WTC11 (cell line): ENCODE measurements at regions not wholly inside any gene's neighbourhood (a gene's known extent, or its start where the extent isn't known, plus 50 kb on each side); places are given as distances from the start of the nearest gene placed in this dataset.

Experiments
- ATAC-seq: fragments of 200-7000 bp; cut with Tn5 transposase; 2 replicates; pipeline ENCODE4 v1.10.0; 2021; ENCODE audit warnings: mild to moderate bottlenecking, moderate library complexity
- CTCF ChIA-PET: fragments of 300-600 bp; sonication (Branson Sonifier 250); formaldehyde crosslinking; loops from one replicate; lab custom pipeline; 2021; ENCODE audit warnings: antibody characterized with exemption; lab: Charles Lee
- POLR2A ChIA-PET: fragments of 350-600 bp; sonication (Branson Sonifier 250); formaldehyde crosslinking; loops from one replicate; lab custom pipeline; 2021; ENCODE audit warnings: antibody characterized with exemption; lab: Charles Lee
- DNase-seq: peaks from one replicate; pipeline ENCODE4 v3.0.0; 2021; ENCODE audit warnings: low spot score
- H3K27ac Mint-ChIP-seq: 2 replicates; pipeline ENCODE4 v1.8.0; 2021; ENCODE audit warnings: mixed read lengths
- H3K27me3 Mint-ChIP-seq: 2 replicates; pipeline ENCODE4 v1.8.0; 2021; ENCODE audit warnings: low read depth, mild to moderate bottlenecking, moderate library complexity, mixed read lengths
- H3K36me3 Mint-ChIP-seq: 2 replicates; pipeline ENCODE4 v1.8.0; 2021; ENCODE audit warnings: mixed read lengths
- H3K4me1 Mint-ChIP-seq: 2 replicates; pipeline ENCODE4 v1.8.0; 2022; ENCODE audit warnings: mixed read lengths
- H3K4me3 Mint-ChIP-seq: 2 replicates; pipeline ENCODE4 v1.8.0; 2021; ENCODE audit warnings: mild to moderate bottlenecking, moderate library complexity, mixed read lengths
- H3K9me3 Mint-ChIP-seq: 2 replicates; pipeline ENCODE4 v1.8.0; 2021; ENCODE audit warnings: mixed read lengths
- AFF4 ChIP-seq: sonication (generic); formaldehyde crosslinking; IDR thresholded peaks from 2 replicates; pipeline ENCODE4 v1.8.1; 2023; ENCODE audit warnings: mild to moderate bottlenecking, missing genetic modification reagents, borderline replicate concordance
- AR ChIP-seq: fragments of 250-450 bp; sonication (Bioruptor Pico); IDR thresholded peaks from 2 replicates; pipeline ENCODE4 v1.9.0; 2021; ENCODE audit warnings: mild to moderate bottlenecking
- EMX1 ChIP-seq: fragments of 250-450 bp; sonication (Bioruptor Pico); IDR thresholded peaks from 2 replicates; pipeline ENCODE4 v1.8.0; 2021; ENCODE audit warnings: mild to moderate bottlenecking
- GTF2I ChIP-seq: fragments of 250-450 bp; sonication (Bioruptor Pico); conservative IDR thresholded peaks from 2 replicates; pipeline ENCODE4 v1.4.0; 2021; ENCODE audit warnings: mild to moderate bottlenecking
- MYBL2 ChIP-seq: sonication (generic); formaldehyde crosslinking; IDR thresholded peaks from 2 replicates; pipeline ENCODE4 v1.8.1; 2023; ENCODE audit warnings: mild to moderate bottlenecking, moderate library complexity, missing genetic modification reagents
- NFE2L1 ChIP-seq: sonication (generic); formaldehyde crosslinking; IDR thresholded peaks from 2 replicates; pipeline ENCODE4 v1.8.1; 2023; ENCODE audit warnings: missing genetic modification reagents
- NR2C2 ChIP-seq: sonication (generic); formaldehyde crosslinking; IDR thresholded peaks from 2 replicates; pipeline ENCODE4 v1.8.0; 2022; ENCODE audit warnings: mild to moderate bottlenecking, missing genetic modification reagents
- SOX15 ChIP-seq: fragments of 250-450 bp; sonication (Bioruptor Pico); IDR thresholded peaks from 2 replicates; pipeline ENCODE4 v1.9.0; 2021; ENCODE audit warnings: mild to moderate bottlenecking
- SP1 ChIP-seq: sonication (generic); formaldehyde crosslinking; conservative IDR thresholded peaks from 2 replicates; pipeline ENCODE4 v1.8.1; 2022; ENCODE audit warnings: missing genetic modification reagents
- TCF7 ChIP-seq: sonication (generic); formaldehyde crosslinking; IDR thresholded peaks from 2 replicates; pipeline ENCODE4 v1.8.0; 2022; ENCODE audit warnings: mild to moderate bottlenecking, low read depth, missing genetic modification reagents, moderate library complexity
- ZNF396 ChIP-seq: fragments of 250-450 bp; sonication (Bioruptor Pico); IDR thresholded peaks from 2 replicates; pipeline ENCODE4 v1.8.0; 2021; ENCODE audit warnings: mild to moderate bottlenecking, moderate library complexity, borderline replicate concordance
- TF ChIP-seq, protein P1 (sequence below): fragments of 250-450 bp; sonication (Bioruptor Pico); conservative IDR thresholded peaks from 2 replicates; pipeline ENCODE4 v1.9.0; 2021; ENCODE audit warnings: mild to moderate bottlenecking
- TF ChIP-seq, protein P2 (sequence below): fragments of 250-450 bp; sonication (Bioruptor Pico); IDR thresholded peaks from 2 replicates; pipeline ENCODE4 v1.9.0; 2021; ENCODE audit warnings: moderate library complexity, mild to moderate bottlenecking, inconsistent platforms, borderline replicate concordance
- TF ChIP-seq, protein P3 (sequence below): fragments of 250-450 bp; sonication (Bioruptor Pico); IDR thresholded peaks from 2 replicates; pipeline ENCODE4 v2.1.2; 2022; ENCODE audit warnings: mild to moderate bottlenecking, moderate library complexity
- TF ChIP-seq, protein P4 (sequence below): sonication (generic); formaldehyde crosslinking; IDR thresholded peaks from 2 replicates; pipeline ENCODE4 v1.8.0; 2023; ENCODE audit warnings: missing genetic modification reagents, mild to moderate bottlenecking, borderline replicate concordance
- TF ChIP-seq, protein P5 (sequence below): fragments of 250-450 bp; sonication (Bioruptor Pico); IDR thresholded peaks from 2 replicates; pipeline ENCODE4 v1.9.0; 2021; ENCODE audit warnings: mild to moderate bottlenecking, borderline replicate concordance

DNA sequence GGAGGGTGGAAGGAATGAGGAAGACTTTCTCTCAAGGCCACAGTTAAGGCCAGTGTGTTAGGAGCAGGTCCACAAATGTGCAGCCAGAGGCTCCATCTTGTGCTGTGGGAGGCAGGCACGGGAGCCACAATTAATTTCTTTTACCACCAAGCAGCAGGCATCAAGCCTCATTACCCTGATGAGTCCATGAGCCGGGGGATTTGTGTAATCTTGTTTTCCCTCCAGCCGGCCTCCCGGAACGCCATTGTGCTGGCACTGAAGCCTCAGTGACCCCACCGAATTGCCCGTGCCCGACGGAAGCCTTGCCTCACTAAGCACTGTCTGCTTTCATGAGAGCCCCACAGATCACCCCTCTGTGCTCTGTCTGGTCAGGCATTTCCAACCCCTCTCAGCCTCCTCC is 154.7 kb upstream of the STX18 start (continued):
- TF ChIP-seq NR2C2 (CRISPR knock-in tag) (no peak), GTF2I (CRISPR knock-in tag) (no peak), SOX15 (CRISPR knock-in tag) (no peak), MYBL2 (CRISPR knock-in tag) (no peak), AFF4 (no peak), ZNF396 (CRISPR knock-in tag) (no peak), EMX1 (no peak)

DNA sequence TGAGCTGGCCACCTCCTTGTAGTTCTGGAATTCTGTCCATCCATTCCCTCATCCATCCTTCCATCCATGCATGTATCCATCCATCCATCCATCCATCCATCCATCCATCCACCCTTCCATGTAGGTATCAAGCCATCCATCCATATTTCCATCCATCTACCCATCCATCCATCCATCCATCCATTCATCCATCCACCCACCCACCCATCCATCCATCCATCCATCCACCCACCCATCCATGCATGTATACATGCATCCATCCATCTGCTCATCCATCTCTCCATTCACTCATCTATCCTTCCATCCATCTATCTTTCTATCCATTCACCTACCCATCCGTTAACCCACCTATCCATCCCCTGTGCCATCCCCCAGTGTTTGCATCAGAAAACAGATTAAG is 153.6 kb upstream of the STX18 start:
- Mint-ChIP-seq H3K27me3 (peaks cover 3% of the 10 kb centered on the region; the same call in 1 of the 2 replicates), H3K4me1 (peaks cover 18% of the 10 kb centered on the region), H3K4me3 (no peak overlapping the region), H3K9me3 (no peaks in the 10 kb centered on the region), H3K36me3 (peaks cover 7% of the 10 kb centered on the region), H3K27ac (no peak overlapping the region)
- ATAC-seq (no peak), DNase-seq (no peak)
- ChIA-PET CTCF (interaction anchor here (2.5 to 3.7 kb wide), 2 partner anchors 18 to 27 kb away, joined by 11 to 17 read pairs; no protein-coding TSS in a partner anchor), POLR2A (no interaction called here)
- TF ChIP-seq SP1 (CRISPR knock-in tag) (no peak), TCF7 (no peak), SOX15 (CRISPR knock-in tag) (no peak), NR2C2 (CRISPR knock-in tag) (no peak), NFE2L1 (CRISPR knock-in tag) (no peak), AR (CRISPR knock-in tag) (no peak), GTF2I (CRISPR knock-in tag) (no peak)
- TF ChIP-seq, protein P1, sequence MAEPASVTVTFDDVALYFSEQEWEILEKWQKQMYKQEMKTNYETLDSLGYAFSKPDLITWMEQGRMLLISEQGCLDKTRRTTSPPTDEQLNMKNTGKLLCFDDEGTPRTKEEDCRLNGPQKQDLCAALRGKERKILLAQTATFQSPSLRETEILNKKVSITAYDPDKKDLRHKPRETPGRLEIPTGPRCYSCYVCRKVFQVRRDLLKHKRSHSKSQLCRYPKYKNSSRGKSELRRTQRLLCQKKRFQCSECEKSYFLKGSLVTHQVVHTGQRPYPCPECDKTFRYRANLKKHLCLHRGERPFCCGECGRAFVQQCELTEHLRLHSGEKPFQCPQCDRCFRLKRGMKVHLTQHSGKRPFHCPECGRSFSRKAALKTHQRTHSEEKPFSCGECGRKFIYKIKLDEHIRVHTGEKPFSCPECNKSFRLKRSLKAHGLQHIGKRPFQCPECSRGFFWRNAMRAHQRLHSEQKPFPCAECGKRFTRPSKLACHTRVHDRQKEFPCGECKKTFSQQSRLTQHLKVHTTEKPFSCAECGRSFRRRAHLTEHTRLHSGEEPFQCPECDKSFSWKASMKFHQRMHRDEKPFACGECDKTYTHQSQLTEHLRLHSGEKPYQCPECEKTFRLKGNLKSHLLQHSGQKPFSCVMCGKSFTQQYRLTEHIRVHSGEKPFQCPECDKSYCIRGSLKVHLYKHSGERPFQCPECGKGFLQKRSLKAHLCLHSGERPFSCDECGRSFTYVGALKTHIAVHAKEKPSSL (CRISPR knock-in tag), result no peak
- TF ChIP-seq, protein P2, sequence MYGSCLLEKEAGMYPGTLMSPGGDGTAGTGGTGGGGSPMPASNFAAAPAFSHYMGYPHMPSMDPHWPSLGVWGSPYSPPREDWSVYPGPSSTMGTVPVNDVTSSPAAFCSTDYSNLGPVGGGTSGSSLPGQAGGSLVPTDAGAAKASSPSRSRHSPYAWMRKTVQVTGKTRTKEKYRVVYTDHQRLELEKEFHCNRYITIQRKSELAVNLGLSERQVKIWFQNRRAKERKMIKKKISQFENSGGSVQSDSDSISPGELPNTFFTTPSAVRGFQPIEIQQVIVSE (CRISPR knock-in tag), result no peak
- TF ChIP-seq, protein P3, sequence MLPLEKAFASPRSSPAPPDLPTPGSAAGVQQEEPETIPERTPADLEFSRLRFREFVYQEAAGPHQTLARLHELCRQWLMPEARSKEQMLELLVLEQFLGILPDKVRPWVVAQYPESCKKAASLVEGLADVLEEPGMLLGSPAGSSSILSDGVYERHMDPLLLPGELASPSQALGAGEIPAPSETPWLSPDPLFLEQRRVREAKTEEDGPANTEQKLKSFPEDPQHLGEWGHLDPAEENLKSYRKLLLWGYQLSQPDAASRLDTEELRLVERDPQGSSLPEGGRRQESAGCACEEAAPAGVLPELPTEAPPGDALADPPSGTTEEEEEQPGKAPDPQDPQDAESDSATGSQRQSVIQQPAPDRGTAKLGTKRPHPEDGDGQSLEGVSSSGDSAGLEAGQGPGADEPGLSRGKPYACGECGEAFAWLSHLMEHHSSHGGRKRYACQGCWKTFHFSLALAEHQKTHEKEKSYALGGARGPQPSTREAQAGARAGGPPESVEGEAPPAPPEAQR, result no peak
- TF ChIP-seq, protein P4, sequence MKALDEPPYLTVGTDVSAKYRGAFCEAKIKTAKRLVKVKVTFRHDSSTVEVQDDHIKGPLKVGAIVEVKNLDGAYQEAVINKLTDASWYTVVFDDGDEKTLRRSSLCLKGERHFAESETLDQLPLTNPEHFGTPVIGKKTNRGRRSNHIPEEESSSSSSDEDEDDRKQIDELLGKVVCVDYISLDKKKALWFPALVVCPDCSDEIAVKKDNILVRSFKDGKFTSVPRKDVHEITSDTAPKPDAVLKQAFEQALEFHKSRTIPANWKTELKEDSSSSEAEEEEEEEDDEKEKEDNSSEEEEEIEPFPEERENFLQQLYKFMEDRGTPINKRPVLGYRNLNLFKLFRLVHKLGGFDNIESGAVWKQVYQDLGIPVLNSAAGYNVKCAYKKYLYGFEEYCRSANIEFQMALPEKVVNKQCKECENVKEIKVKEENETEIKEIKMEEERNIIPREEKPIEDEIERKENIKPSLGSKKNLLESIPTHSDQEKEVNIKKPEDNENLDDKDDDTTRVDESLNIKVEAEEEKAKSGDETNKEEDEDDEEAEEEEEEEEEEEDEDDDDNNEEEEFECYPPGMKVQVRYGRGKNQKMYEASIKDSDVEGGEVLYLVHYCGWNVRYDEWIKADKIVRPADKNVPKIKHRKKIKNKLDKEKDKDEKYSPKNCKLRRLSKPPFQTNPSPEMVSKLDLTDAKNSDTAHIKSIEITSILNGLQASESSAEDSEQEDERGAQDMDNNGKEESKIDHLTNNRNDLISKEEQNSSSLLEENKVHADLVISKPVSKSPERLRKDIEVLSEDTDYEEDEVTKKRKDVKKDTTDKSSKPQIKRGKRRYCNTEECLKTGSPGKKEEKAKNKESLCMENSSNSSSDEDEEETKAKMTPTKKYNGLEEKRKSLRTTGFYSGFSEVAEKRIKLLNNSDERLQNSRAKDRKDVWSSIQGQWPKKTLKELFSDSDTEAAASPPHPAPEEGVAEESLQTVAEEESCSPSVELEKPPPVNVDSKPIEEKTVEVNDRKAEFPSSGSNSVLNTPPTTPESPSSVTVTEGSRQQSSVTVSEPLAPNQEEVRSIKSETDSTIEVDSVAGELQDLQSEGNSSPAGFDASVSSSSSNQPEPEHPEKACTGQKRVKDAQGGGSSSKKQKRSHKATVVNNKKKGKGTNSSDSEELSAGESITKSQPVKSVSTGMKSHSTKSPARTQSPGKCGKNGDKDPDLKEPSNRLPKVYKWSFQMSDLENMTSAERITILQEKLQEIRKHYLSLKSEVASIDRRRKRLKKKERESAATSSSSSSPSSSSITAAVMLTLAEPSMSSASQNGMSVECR (CRISPR knock-in tag), result no peak
- TF ChIP-seq, protein P5, sequence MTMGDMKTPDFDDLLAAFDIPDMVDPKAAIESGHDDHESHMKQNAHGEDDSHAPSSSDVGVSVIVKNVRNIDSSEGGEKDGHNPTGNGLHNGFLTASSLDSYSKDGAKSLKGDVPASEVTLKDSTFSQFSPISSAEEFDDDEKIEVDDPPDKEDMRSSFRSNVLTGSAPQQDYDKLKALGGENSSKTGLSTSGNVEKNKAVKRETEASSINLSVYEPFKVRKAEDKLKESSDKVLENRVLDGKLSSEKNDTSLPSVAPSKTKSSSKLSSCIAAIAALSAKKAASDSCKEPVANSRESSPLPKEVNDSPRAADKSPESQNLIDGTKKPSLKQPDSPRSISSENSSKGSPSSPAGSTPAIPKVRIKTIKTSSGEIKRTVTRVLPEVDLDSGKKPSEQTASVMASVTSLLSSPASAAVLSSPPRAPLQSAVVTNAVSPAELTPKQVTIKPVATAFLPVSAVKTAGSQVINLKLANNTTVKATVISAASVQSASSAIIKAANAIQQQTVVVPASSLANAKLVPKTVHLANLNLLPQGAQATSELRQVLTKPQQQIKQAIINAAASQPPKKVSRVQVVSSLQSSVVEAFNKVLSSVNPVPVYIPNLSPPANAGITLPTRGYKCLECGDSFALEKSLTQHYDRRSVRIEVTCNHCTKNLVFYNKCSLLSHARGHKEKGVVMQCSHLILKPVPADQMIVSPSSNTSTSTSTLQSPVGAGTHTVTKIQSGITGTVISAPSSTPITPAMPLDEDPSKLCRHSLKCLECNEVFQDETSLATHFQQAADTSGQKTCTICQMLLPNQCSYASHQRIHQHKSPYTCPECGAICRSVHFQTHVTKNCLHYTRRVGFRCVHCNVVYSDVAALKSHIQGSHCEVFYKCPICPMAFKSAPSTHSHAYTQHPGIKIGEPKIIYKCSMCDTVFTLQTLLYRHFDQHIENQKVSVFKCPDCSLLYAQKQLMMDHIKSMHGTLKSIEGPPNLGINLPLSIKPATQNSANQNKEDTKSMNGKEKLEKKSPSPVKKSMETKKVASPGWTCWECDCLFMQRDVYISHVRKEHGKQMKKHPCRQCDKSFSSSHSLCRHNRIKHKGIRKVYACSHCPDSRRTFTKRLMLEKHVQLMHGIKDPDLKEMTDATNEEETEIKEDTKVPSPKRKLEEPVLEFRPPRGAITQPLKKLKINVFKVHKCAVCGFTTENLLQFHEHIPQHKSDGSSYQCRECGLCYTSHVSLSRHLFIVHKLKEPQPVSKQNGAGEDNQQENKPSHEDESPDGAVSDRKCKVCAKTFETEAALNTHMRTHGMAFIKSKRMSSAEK (CRISPR knock-in tag), result no peak
